ENCODE measurements at regions not wholly inside any gene's neighbourhood (a gene's known extent, or its start where the extent isn't known, plus 50 kb on each side); places are given as distances from the start of the nearest gene placed in this dataset.

DNA sequence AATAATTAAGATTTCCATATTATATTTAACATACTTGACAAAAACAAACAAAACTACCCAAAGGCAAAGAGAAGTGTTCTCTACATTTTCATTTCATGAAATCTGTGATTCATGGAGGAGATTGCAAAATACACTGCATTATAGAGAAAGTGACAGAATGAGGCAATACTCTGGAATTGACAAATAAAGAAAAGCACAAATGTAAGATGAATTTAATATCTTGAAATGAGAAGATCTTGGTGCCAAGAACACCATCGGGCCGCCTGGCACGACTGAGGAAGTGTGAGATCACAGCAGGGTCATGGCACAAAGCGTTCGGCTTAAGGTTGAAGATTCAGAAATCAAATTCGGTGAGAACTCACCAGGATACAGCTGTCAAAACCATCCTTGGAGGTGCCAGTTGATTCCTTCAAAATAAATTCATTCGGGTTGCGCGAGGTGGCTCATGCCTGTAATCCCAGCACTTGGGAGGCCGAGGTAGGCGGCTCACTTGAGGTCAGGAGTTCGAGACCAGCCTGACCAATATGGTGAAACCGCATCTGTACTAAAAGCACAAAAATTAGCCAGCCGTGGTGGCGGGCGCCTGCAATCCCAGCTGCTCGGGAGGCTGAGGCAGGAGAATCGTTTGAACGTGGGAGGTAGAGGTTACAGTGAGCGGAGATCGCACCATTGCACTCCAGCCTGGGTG lies 174.0 kb upstream of the PFKP start:
- TF ChIP-seq, protein P1, sequence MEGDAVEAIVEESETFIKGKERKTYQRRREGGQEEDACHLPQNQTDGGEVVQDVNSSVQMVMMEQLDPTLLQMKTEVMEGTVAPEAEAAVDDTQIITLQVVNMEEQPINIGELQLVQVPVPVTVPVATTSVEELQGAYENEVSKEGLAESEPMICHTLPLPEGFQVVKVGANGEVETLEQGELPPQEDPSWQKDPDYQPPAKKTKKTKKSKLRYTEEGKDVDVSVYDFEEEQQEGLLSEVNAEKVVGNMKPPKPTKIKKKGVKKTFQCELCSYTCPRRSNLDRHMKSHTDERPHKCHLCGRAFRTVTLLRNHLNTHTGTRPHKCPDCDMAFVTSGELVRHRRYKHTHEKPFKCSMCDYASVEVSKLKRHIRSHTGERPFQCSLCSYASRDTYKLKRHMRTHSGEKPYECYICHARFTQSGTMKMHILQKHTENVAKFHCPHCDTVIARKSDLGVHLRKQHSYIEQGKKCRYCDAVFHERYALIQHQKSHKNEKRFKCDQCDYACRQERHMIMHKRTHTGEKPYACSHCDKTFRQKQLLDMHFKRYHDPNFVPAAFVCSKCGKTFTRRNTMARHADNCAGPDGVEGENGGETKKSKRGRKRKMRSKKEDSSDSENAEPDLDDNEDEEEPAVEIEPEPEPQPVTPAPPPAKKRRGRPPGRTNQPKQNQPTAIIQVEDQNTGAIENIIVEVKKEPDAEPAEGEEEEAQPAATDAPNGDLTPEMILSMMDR (IDR thresholded peaks at IDR 0.05; ENCODE audit: insufficient read depth, low read length): no peak
- no peak for DNase-seq (ENCODE audit: low read depth)
- H3K4me3 ChIP-seq (ENCODE audit: low read depth, low read length): no peak overlapping the region

DNA sequence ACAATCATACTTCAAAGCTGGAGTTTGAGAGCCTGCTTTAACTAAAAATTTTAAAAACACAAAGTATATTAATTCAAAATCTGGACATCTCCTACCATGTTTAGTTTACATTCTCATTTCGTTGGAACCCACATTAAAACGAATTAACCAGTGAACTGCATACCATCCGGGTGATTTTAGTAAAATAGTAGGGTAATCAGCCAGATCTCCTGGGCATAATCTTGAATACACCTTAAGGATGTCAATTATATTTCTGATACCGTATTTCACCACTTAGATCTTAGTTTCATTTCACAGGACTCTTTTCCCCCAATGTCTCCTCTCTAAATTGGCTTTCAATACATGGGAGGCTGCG lies 175.6 kb upstream of the PFKP start:
- no peak overlapping the region for H3K4me3 ChIP-seq (ENCODE audit: low read depth, low read length)
- TF ChIP-seq, protein P1 (IDR thresholded peaks at IDR 0.05; ENCODE audit: insufficient read depth, low read length): no peak
- DNase-seq (ENCODE audit: low read depth): no peak

DNA sequence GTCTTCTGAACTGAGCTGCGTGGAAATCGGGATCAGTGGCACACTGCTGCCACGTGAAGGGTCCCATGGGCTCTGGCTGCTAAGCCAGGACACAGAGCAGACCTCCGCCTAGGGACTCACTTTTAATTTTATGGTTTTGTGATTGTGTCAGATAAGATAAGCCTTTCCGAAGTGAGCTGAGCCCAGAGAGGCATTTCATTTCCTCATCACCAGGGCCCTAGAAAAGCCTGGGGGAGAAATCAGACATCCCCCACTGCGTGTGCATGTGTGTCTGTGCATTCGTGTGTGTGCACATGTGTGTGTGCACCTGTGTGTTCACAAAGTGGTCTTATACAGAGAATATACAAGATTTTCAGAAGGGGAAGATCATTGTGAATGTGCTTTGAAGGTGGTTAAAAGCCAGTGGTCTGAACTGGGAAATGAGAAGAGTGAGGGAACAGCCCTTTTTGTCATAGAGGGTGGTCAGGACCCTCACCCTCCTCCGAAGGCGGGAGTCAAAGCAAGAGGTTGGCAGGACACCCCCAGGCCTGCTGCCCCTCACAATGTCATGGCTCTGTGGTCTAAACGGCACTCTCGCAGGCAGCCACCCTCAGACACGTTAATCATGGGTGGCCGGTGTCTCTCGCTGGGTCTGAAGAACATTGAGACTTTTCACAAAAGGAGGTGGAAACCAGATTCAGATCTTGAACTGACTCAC lies 176.1 kb upstream of the PFKP start:
- no peak for DNase-seq (ENCODE audit: low read depth)
- H3K4me3 ChIP-seq (ENCODE audit: low read depth, low read length): no peak overlapping the region
- TF ChIP-seq, protein P1 (IDR thresholded peaks at IDR 0.05; ENCODE audit: insufficient read depth, low read length): no peak

DNA sequence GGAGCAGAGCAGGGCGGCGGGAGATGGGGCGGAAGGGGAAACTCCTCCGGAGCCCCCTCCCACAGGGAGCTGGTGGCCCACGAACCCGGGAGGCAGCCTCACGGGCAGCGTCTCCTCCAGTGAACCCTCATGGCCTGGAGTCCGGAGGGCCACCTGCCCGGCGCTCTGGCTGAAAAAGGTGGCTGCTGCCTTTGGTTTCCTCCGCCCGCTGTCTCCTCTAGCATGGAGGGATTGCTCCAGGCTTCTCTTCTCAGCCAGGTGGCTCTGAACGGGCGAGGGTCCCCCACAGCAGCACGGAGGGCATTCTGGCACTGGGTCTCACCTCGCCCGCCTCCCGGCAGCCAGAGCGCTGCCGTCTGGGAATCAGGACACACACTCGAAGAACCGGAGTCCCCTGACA lies 177.3 kb upstream of the PFKP start:
- H3K4me3 ChIP-seq (ENCODE audit: low read depth, low read length): no peak overlapping the region
- TF ChIP-seq, protein P1 (IDR thresholded peaks at IDR 0.05; ENCODE audit: insufficient read depth, low read length): no peak
- DNase-seq (ENCODE audit: low read depth): no peak

DNA sequence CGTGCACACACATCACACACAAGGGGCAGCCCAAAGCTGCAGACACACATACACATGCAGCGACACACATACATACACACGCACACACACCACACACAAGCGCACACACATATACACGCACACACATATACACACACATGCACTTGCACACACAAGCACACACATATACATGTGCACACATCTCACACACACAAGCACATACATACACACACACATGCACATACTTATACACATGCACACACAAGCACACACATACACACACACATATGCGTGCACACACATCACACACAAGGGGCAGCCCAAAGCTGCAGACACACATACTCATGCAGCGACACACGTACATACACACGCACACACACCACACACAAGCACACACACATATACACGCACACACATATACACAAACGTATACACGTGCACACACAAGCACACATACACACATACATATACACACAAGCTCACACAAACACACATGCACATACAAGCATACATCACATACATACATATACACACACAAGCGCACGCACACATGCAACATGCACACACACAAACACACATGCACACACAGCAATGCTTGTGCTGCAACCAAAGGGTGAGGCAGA lies 178.8 kb upstream of the PFKP start:
- TF ChIP-seq, protein P1 (IDR thresholded peaks at IDR 0.05; ENCODE audit: insufficient read depth, low read length): no peak
- H3K4me3 ChIP-seq (ENCODE audit: low read depth, low read length): no peak overlapping the region
- no peak for DNase-seq (ENCODE audit: low read depth)

DNA sequence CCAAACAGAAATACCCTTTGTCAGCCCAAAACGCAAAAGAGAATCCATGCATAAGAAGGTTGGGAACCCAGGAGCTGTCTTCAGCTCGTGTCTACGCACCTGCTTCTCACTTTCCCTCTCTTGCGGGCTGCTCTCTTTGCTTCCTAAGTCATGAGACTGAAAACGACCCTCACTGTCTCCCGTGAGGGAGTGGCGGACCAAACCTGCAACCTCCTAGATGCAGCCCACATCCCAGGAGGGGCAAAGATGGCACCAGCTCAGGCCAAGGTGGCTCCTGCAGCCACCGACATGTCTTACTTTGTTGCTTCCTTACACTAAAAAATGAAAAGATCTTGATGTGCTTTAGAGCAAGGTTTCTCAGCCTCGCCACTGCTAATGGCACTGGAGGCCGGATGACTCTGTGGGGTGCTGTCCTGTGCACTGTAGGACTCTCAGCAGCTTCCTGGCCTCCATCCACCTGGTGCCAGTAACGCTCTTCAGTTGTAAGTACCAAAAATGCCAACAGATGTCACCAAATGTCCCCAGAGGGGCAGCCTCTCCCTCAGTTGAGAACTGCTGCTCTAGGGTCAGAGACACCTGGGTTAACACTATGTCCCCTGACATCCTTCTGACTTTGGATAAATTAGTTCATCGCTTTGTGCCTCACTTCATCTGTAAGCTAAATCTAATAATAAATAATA lies 179.8 kb upstream of the PFKP start:
- H3K4me3 ChIP-seq (ENCODE audit: low read depth, low read length): no peak overlapping the region
- DNase-seq (ENCODE audit: low read depth): no peak

More for the DNA sequence above, 179.8 kb upstream of the PFKP start:
- TF ChIP-seq, protein P1 (IDR thresholded peaks at IDR 0.05; ENCODE audit: insufficient read depth, low read length): no peak
